T-helper 1 cell (primary cell): ENCODE measurements at regions not wholly inside any gene's neighbourhood (a gene's known extent, or its start where the extent isn't known, plus 50 kb on each side); places are given as distances from the start of the nearest gene placed in this dataset.
"Not testable (repeated sequence)": the region's sequence is repeated elsewhere in the genome, so short reads cannot be mapped to it uniquely, and the experiment has no call there.

ENCODE experiments used
- DNase-seq, 5 donors: peaks; one replicate each; pipeline ENCODE4 v3.0.0-alpha.2; 2012 to 2020

DNA sequence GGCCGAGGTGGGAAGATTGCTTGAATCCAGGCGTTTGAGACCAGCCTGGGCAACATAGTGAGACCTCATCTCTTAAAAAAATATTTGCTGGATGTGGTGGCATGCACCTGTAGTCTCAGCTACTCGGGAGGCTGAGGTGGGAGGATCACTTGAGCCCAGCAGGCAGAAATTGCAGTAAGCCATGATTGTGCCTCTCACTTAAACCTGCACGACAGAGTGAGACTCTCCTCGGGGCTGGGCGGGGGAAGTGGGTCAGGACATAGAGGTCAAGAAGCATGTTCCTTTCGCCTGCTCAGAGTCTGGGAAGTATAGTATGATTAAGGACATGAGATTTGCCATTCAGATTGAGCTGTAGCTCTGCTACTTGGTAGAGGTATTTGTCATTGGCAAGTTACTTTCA lies 52.3 kb downstream of the SEPTIN7 start:
- DNase-seq: not testable (repeated sequence)

DNA sequence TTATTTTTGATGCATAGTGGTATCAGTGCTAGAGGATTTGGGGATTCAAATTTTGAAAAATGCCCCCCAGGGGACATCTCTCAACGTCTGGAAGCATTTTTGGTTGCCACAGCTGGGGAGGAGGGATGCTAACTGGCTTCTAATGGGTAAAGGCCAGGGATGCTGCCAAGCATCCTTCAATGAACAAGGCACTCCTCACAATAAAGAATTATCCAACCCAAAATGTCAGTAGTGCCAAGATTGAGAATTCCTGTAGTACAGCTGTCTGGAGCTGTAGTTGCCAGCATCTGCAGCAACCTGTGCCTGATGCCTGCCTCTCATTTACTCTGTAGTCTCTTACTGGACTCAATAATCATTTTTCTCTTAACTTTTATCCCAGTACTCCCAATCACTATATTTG lies 53.5 kb downstream of the SEPTIN7 start:
- no peak for DNase-seq

DNA sequence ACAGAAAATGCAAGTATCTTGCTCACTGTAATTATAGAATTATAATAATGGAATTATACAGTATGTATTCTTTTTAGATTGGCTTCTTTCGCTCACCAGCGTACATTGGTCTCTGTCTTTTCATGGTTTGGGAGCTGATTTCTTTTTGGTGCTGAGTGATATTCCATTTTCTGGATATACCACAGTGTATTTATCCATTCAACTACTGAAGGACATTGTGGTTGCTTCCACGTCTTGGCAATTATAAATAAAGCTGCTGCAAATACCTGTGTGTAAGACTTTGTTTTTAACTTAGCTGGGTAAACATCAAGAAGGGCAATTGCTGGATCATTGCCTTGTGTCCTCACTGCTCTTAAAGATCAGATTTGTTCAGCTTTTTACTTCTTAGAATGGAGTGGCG lies 55.3 kb downstream of the SEPTIN7 start:
- no peak for DNase-seq

DNA sequence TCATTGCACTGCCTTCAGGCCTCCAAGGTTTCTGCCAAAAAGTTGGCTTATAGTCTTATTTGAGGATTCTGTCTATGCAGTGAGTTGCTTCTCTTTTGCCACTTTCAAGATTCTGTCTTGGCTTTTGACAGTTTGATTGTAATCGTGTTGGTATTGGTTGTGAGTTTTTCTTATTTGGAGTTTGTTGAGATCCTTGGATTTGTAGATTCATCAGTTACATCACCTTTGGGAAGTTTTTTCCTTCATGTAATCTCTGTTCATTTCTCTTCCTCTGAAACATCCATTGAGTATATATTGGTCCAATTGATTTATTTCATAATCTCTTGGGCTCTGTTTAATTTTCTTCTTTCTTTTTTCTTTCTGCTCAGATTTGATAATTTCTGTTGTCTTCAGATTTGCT lies 59.8 kb downstream of the SEPTIN7 start:
- DNase-seq: no peak

DNA sequence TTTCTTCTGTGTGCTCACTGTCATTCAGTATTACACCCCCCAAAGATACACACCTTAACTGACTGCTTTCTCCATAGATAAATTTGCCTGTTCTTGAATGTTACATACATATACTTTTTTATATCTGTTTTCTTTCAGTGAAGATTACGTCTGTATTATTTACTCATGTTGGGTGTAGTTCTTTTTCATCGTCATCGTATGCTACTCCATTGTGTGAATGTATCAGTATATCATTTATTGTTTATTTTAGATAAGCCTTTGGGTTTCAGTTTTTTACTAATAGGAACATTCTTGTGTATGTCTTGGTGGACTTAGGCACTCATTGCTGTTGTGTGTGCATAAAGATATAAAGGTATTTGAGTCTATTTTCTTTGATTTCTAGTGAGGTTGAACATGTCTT lies 64.4 kb downstream of the SEPTIN7 start:
- DNase-seq: no peak

DNA sequence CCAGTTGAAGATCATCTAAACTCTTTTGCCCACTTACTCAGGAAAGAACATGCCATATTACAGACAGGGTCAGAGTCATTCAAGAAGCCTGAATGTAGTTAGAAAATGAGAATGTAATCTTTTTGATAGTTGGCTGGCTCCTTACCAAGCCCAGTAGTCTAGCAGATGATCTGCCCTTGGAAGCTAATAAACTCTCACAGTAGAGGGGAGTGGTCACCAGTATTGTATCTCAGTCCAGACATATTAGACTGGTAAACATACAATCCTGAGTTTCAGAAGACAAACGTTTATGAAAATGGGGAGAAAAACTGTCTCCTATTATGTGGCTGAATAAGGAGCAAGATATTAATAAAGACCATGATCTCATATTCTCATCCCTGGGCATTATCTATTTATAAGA lies 65.3 kb downstream of the SEPTIN7 start:
- DNase-seq: no peak

DNA sequence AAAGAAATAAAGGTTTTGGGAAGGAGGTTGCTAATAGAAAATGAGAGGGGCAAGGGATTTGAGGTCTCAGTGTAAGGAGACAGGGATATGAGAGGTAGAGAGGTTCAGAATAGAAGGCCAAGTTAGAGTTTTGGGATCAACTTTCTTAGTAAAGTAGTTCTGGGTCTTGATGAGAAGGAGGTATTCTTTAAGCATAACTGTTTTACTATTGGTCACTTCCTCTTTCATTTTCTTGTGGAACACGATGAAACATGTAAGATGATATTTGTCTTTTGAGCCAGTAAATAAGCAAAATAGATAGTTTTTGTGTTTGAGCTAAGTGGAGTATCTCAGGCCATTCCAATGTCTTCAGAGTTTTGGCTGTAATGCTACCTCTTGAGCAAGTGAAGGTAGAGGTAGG lies 68.3 kb downstream of the SEPTIN7 start:
- not testable (repeated sequence) for DNase-seq

DNA sequence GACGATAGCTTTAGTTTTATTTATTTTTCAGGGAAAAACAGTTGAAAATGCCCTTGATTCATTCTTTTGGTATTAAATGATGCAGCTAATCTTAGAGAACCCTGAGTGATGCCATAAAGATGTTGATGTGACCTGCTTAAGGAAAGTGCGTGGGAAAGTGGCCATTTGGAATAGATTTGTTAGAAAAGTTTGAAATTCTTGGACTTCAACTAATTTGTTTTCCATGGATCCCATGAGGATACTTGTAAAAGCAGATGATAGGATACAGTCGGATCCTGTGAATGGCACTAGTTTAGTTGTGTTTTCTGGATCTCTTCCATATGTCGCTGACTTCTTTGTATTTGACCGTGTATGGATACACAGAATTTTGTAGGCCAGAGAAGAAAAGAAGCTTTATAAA lies 69.0 kb downstream of the SEPTIN7 start:
- DNase-seq: no peak

DNA sequence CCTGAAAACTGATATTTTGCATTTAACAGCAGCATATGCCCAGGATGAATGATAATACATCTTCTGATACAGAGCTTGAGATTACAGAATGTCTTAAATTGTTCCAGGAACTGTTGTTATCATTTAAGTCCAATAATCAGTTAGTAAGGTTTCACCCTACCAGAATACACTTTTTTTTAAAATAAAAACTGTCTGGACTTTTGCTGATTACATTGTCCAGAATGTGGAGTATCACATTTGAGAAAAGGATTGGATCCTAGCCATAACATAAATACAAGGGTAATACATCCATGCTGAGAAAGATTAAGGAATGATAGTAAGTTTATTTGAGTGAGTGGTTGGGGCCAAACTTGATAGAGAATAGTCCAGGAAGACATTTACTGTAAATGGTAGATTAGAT lies 71.0 kb downstream of the SEPTIN7 start:
- no peak for DNase-seq

DNA sequence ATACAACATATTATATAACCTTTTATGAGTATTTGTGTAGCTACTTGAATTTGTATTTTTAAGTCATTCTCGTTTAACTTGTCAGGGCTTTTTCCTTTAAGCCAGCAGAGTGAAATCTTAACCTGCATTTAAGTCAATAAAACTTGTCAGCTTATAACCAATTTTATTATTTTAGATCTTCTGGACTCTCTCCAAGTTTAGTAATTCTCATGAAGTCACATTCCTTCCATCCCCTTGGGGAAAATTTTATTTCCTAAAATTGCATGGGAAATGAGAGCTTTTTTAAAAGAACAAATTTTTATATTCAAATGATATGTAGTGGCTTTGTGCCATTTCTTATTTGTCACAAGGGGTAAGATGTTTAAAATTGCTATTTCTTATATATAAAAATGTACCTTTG lies 74.0 kb downstream of the SEPTIN7 start:
- DNase-seq: no peak

DNA sequence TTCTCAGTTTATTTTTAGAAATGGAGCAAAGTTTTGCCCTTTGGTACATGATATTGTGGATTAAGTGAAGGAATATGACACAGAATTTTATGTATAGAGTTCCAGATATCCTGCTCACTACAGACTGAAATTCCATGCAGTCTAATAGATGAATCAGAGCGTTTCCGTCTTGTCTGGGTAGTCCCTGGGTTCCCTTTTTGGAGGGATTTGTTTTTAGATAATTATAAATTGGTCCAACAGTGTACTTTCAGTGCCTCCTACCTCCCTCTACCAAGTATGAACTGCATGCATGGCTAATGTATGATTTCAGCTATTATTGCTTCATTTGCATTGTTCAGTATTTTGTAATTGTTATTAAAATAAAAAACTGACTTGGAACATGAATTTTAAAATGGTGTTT lies 74.4 kb downstream of the SEPTIN7 start:
- no peak for DNase-seq

DNA sequence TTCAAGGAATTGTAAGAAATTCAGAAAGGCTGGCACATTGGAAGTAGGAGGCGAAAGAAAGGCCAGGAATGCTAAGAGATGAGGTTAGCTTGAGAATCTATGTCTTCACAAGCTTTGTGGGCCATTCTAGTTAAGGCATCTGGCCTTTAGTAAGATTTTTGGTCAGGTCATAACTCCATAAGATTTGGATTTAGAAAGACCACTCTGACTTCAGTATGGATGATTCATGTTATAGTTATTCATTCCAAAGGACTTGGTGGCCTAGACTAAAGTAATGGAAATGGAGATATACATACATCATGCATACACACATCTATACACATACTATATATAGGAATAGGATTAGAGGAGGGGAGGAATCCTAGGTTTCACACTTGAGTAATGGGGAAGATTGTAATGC lies 77.5 kb downstream of the SEPTIN7 start:
- no peak for DNase-seq

DNA sequence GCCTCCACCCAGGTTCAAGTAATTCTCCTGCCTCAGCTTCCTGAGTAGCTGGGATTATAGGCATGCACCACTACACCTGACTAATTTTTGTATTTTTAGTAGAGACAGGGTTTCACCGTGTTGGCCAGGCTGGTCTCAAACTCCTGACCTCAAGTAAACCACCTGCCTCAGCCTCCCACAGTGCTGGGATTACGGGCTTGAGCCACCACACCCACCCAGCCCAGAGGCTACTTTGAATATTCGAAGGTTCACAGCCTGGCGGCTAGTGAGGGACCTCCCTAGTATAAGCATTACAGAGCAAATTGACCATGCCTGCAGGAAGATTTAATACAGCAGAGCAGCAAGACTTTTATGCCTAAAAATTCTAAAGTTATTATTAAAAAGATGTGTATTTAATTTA lies 86.6 kb downstream of the SEPTIN7 start:
- DNase-seq: not testable (repeated sequence)

DNA sequence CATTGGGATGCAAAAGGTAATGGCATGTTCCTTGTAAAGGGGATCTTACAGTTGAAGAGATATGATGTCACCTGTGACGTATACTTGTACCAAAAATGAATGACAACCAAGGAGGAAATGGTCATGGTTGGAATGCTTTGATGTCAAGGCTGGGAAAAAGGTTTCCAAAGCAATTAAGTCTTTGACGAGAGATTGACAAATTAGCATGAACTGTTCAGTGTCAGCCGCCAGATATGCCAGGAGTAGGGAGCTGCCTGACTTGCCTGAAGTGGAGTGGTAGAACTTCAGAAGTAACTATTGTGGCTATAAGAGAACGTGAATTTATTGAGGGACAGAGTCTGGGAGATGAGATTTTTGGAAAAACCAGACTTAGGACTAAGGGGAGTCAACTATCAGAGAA lies 88.1 kb downstream of the SEPTIN7 start:
- DNase-seq: no peak

DNA sequence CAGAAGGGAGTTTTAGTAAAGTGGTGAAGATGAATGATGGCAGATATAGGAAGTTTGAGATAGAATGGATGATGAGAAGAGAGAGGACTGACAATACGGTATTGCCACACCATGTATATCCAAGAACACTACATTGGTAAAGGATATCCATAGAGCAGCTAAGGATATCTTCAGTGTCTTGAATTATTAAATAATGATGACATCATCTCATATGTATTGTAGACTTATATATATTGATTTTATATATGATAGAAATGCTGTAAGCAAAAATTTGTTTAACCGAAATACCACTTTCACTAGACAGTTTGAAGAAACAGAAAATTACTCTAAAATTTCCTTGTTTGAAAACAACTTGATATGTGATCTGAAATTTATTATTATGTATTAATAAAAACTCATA lies 89.0 kb downstream of the SEPTIN7 start:
- DNase-seq: no peak

DNA sequence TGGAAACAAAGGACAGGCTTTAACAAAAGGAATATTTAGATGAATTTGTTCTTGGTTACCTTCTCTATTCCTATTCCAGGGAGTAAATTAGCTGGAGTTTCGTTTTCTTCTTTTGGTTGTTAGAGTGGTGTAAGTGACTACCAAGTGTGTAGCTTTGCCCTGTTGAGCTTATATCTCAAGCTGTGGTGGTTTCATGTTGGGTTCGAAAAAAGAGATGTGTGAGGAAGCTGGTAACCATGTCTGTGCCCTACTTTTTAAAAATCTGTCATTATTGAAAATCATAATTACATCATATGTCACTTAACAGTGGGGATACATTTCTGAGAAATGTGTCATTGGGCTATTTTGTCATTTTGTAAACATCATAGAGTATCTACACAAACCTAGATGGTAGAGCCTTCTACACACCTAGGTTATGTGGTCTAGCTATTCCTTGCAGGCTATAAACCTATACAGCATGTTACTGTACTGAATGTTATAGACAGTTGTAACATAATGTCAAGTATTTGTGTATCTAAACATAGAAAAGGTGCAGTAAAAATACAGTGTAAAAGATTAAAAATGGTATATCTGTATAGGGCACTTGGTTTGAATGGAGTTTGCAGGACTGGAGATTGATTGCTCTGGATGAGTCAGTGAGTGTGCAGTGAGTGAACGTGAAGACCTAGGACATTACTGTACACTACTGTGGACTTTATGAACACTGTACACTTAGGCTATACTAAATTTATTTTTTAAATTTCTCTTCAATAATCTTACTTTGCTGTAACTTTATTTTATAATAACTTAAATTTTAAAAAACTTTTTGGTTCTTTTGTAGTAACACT lies 90.4 kb downstream of the SEPTIN7 start:
- no peak for DNase-seq

DNA sequence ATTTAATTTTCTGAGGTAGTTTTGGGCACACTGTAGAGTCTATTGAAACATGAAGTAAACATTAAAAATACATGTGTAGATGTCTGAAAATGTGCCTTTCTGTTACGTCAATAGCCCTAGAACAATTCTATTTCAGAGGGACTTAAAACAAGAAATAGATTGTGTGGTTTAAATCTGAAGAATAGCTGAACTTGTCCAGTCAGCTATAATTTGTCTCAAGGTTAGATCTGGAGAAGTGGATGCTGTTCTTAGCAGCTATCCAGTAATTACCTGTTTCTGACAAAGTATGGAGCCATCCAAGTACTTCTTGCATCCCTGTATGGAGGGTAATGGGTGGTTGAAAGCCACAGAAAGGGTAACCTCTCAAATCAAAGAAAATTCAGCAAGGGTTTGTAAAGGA lies 92.8 kb downstream of the SEPTIN7 start:
- DNase-seq: no peak

DNA sequence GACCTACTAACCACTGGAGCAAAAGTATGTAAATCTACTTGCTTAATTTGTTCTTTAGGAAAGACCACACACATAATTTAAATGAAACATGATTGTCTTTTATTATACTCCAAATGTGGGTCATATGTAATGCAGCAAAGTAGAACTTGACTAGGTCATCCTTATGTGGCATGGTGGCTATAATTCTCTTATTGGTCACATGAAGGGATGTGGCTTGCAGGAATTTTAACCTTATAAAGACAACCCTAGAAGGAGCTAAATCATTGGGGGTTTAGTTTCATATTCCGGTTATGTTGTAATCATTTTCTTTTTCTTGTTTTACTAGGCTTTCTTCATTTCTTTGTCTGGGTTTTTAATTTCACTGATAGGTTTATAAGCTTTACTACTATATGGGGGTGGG lies 93.9 kb downstream of the SEPTIN7 start:
- no peak for DNase-seq

DNA sequence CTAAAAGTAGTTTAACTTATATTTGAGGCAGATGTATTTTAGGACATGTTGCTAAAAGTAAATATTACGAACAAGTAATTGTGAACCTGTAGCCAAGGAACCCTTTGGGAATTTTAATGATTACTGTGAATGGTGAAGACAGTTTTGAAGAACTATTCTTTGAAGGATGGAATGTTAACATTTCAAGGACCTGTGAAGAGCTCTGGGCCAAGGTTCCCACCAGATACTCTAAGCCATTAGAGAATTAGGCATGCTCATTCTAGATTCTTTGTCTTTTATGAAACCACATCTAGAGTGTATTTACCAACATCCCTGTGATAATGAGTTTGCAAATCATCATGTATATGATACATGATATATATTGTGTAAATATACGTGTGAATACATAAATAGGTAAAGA lies 99.8 kb downstream of the SEPTIN7 start:
- no peak for DNase-seq

DNA sequence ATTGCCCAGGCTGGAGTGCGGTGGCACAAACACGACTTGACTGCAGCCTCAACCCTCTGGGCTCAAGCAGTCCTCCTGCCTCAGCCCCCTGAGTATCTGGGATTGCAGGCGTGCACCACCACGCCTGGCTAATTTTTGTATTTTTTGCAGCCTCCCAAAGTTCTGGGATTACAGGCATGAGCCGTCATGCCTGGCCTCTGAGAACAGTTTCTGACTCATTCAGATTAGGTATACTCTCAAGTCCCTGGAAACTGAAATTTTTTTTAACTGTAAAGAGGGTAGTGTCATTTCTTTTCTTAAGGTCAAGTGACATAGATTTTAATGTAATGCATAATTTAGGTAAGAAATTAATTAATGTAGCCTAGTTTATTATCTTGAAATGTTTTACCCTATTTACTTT lies 104.7 kb downstream of the SEPTIN7 start:
- no peak for DNase-seq

DNA sequence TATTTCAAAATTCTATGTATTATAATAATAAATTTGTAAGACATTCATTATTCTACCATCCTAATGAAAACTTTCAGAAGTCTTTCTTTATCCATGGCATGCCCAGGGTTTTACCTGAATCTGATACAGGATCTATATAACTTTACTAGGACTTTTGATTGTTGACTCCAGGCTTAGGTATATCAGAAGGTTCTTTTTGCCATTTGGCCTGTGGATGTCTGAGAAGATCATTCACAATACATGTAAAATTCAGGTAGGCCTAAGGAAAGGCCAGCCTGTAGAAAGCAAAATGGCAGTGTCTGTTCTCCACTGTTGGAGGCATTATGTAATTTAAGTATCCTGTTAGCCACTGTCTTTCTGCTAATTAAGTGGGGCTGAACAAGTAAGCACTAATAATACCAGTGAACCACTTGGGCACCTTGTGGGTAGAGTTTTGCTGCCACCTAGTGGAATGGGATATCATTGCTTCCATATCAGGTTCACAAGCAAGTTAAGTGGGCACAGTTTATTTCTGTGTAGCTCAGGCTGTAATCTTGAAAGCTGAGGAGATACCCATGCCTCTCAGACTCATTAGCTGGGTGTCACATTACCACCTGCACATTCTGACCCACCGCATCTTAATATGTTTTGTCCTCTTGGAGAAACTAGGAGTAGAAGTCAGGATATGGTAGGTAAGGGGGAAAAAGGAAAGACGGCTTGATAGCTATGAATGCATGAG lies 105.5 kb downstream of the SEPTIN7 start:
- DNase-seq: peak in 4 of 5 donors; percentile 44 to 71 (median 62)

DNA sequence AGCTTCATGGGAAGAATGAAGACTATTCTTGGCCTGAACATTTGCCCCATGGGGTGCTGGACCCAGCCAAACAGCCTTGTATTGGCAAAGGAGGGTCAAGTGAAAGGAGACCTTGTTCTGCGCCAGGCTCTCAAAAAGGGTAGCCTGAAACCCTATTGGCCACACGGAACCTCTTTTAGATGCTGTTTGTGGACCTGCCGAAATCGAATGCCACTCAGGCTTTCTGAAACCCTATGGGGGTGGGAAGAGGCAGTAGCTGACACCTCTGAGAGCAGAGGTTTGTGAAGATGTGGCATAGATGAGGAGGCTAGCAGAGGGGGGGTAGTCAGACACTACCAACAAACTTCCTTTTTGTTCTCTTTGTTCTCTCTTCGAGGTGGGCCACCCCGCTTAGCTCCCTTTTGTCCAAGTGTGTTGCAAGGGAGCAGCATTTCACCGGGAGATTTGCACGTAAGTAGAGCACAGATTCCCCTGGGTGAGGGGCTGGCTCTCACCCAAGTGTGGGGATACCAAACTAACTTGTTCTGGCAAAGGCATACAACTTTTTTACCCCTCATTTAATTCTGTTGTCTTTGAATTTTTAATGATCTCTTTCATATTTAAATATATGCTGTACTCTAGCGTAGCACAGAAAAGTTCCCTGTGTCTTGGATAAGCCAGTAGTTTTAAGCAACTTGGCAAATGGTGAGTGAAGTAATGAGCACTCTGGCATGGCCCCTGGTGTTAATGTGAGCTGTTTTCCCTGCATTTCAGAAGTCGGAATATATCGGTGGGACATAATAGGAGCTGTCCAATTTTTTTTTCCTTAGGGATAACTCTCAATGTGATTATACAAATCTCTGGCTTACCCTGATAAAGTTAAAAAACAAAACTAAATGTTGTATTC lies 107.7 kb downstream of the SEPTIN7 start:
- DNase-seq: no peak

DNA sequence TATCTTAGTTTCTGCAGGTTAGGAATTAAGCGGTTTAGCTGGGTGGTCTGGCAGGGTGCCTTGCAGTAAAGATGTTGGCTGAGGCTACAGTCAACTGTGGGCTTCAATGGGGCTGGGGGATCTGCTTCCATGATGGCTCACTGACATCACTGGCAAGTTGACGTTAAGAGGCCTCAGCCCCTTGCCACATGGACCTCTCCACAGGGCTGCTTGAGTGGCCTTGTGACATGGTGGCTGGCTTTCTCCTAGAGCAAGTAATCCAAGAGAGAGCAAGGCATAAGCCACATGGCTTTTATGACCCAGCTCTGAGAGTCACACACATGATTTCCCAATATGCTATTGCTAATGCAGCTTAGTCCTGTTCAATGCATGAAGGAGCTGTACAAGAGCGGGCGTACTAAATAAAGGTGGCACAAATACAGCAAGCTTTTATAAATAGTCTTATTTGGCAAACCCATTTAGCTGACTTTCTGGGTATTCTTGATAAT lies 109.1 kb downstream of the SEPTIN7 start:
- DNase-seq: no peak
